HG02571 (cell line): ENCODE measurements at regions not wholly inside any gene's neighbourhood (a gene's known extent, or its start where the extent isn't known, plus 50 kb on each side); places are given as distances from the start of the nearest gene placed in this dataset.
"Not testable (repeated sequence)": the region's sequence is repeated elsewhere in the genome, so short reads cannot be mapped to it uniquely, and the experiment has no call there.

Experiments
- ATAC-seq: cut with Tn5 transposase; IDR thresholded peaks from one replicate; pipeline ENCODE4 v1.9.1; 2021; ENCODE audit warnings: mild to moderate bottlenecking, moderate library complexity; ENCODE audit not compliant: unreplicated experiment

DNA sequence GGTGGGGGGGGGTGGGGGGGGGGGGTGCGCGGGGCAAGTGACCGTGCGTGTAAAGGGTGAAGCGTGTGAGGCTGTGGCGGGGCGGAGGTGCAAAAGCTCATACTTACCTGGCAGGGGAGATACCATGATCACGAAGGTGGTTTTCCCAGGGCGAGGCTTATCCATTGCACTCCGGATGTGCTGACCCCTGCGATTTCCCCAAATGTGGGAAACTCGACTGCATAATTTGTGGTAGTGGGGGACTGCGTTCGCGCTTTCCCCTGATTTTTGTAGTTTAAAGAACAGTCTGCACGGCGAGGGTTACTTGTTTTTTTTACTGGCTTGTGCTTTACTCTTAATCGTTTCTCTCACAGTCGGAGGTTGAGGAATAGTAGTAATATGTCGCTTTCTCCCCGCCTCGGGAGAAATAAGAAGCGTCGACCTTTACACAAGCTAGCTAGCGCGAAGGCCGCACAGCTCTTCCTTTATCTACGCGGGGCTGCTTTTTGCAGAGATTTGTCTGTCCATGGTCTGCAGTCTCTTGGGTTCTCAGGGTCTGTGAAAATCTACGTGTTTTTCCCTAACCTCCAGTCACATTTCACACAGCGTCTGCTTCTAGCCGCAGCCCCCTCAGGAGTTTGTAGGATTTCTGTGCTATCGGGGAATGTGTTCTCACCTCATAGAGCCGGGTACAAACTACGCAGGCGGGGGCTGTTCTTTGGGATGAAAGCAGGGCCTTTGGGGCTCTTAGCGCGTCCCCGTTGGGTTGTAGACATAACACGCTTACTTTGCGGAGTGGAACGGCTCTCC, 148.1 kb upstream of the NOTCH2NLA start:
- peak; percentile 88 for ATAC-seq

DNA sequence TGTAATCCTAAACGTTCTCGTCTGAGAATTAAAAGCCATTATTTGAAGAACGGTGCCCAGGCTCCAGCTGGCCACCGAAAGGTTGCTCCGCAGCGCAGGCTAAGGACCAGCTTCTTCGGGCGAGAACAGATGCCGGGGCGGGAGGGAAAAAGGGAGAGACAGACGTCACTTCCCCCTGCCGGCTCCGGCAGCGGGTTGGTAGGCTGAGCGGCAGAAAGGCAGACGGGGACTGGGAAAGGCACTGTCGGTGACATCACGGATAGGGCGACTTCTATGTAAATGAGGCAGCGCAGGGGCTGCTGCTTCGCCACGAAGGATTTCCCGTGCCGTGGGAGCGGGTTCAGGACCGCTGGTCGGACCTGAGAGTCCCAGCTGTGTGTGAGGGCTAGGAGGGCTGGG, 147.5 kb upstream of the NOTCH2NLA start:
- ATAC-seq = peak; percentile 52

DNA sequence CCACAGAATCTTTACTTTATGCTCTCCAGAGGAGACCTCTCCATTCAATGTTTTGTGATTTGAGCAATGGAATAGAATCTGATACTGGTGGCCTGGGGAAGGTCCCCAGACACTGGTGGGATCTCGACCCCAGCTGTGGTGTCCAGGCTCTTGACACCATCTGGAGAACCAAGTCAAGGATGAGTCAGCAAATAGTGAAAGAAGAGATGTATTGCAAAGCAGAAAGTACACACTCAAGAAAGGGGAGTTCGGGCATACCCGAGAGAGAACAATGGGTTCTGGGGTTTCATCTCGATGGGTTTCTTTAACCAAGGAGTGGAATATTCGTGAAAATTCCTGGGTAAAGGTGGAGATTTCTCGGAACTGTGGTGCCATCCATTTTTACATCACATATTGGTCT, 146.3 kb upstream of the NOTCH2NLA start:
- not testable (repeated sequence) for ATAC-seq

GRCh38 chr1:146369940-146370339, 141.1 kb upstream of the NOTCH2NLA start:
- not testable (repeated sequence) for ATAC-seq

- not testable (repeated sequence) for ATAC-seq
Observed at GRCh38 chr1:146355373-146355772, 126.6 kb upstream of the NOTCH2NLA start.

- ATAC-seq = not testable (repeated sequence)
Observed at GRCh38 chr1:146326863-146327262, 98.0 kb upstream of the NOTCH2NLA start.

GRCh38 chr1:146324463-146324862, 95.6 kb upstream of the NOTCH2NLA start:
- not testable (repeated sequence) for ATAC-seq

- ATAC-seq = not testable (repeated sequence)
Observed at GRCh38 chr1:146323302-146323701, 94.5 kb upstream of the NOTCH2NLA start.

GRCh38 chr1:146322893-146323292, 94.1 kb upstream of the NOTCH2NLA start:
- ATAC-seq = not testable (repeated sequence)

DNA sequence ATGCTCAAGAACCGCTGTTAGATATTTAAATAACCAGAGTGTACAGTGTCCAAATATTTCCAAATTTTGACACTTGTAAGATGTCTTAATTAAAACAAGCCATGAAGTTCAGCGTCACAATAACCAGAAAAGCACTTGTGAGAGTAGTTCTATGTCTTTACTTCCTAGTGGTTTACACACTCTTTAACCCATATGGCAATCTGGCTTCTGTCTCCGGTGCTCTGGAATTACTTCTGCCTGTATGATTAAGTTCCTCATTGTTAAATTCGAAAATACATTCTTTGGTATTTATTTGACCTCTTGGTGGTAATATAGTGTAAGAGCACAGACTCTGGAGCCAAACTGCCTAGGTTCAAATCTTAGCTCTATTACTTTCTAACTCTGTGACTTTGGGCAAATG, 89.9 kb upstream of the NOTCH2NLA start:
- ATAC-seq = not testable (repeated sequence)

- ATAC-seq = not testable (repeated sequence)
Observed at GRCh38 chr1:146317785-146318184, 89.0 kb upstream of the NOTCH2NLA start.

GRCh38 chr1:146314449-146315246, 85.8 kb upstream of the NOTCH2NLA start:
- ATAC-seq = not testable (repeated sequence)

- ATAC-seq = not testable (repeated sequence)
Observed at GRCh38 chr1:146310579-146310978, 81.8 kb upstream of the NOTCH2NLA start.

DNA sequence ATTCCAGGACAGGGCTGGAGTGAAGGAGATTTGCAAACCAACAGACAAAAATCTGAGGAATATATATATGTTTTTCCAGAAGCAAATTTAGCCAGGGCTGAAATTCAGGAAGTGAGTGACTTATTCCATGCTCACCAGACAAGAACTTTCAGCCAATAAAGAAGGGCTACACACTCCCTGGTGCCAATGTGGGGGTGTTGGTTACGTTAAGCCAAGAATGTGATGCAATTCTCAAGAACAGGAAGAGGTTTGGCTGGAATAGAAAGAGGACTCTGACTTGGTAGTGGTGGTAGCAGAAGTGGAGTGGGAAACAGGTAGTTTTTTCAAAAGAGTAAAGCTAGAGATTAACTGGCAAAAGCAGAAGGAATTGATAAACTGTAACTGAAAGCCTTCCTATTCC, 80.6 kb upstream of the NOTCH2NLA start:
- ATAC-seq = not testable (repeated sequence)

- not testable (repeated sequence) for ATAC-seq
Observed at GRCh38 chr1:146308892-146309291, 80.1 kb upstream of the NOTCH2NLA start.

GRCh38 chr1:146308152-146308551, 79.3 kb upstream of the NOTCH2NLA start:
- not testable (repeated sequence) for ATAC-seq

DNA sequence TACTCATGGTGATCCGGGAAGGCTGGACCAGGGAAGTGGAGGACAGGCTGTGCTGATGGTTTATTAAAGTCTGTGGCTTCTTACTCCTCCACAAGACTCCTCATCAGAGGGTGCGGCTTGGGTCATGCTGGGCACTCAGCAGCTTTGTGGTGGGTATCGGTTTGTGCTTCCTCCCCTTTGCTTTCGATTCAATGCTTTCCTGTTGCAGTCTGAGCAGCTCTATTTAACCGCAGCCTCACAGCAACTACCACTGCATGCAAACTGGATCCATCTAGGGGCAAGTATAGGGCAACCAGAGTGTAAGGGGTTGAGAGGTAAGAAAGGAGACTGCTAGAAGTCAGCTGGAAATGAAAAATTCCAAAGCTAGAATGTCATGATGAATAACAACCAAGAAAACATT, 78.8 kb upstream of the NOTCH2NLA start:
- ATAC-seq = peak; percentile 97

- ATAC-seq = not testable (repeated sequence)
Observed at GRCh38 chr1:146306651-146307050, 77.8 kb upstream of the NOTCH2NLA start.

GRCh38 chr1:146305442-146305841, 76.6 kb upstream of the NOTCH2NLA start:
- not testable (repeated sequence) for ATAC-seq

DNA sequence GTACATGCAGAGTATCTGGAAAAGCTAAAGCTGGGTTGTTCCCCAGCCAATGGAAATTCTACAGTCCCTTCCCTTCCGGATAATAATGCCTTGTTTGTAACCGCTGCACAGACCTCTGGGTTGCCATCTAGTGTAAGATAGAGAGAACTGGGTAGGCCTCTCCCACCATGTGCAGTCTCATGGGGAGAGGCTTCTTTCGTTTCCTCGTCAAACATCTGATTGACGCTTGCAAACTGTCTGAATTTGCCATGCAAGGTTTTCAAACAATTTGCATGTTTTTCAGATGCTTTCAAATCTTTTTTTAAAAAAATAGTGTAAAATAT, 69.7 kb upstream of the NOTCH2NLA start:
- peak; percentile 84 for ATAC-seq

GRCh38 chr1:146297781-146298574, 69.2 kb upstream of the NOTCH2NLA start:
- ATAC-seq = peak; percentile 36
